HG03575 (cell line): ENCODE measurements at regions not wholly inside any gene's neighbourhood (a gene's known extent, or its start where the extent isn't known, plus 50 kb on each side); places are given as distances from the start of the nearest gene placed in this dataset.

Experiments used
- ATAC-seq: cut with Tn5 transposase; IDR thresholded peaks from one replicate; pipeline ENCODE4 v1.9.1; 2021; ENCODE audit not compliant: unreplicated experiment, insufficient number of reproducible peaks, low FRiP score; ENCODE audit errors: extremely low read depth

DNA sequence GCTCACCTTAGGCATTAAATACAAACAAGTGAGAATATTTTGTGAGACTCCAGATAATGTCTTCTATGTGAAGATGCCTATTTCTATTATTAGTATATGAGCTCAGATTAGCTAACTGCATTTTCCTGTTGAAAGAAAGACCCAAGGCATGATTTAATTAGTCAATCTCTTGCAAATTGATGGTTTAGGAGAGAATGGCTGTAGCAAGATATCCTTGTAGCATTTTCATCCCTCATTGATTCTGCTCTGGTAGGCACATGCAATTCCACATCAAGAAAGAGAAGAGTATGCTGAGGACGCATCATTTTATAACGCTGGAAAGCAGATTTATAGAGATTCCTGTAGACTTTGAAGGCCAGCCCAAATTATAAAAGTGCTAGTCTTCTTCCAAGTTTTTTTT lies 332.0 kb downstream of the SOX11 start:
- ATAC-seq: no peak

DNA sequence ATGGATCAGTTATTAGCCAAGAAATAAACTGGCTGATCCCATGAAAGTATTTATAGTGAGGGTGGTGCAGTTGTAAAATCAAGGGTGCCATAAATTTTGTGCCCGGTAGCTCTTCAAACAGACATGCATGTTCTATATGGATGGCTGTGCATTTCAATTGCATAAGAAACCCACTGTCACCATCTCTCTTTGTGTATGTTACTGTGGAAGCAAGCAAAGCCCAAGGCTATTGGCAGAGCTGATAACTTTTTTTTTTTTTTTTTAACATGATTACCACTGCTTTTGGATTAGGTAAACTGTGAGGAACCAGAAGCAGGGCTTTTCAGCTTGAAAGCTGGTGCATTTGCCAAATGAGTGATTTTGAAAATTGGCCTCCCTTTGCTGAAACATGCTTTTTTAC lies 332.6 kb downstream of the SOX11 start:
- ATAC-seq: no peak

DNA sequence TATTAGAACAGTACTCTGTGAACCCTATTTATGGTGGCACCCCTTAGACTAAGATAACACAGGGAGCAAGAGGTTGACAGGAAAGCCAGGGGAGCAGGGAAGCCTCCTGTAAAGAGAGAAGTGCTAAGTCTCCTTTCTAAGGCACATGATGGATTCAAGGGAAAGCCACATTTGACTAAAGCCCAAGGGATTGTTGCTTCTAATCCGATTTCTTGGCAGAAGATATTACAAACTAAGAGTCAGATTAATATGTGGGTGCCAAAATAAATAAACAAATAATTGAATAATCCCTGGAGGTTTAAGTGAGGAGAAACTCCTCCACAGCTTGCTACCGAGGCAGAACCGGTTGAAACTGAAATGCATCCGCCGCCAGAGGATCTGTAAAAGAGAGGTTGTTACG lies 333.2 kb downstream of the SOX11 start:
- ATAC-seq: no peak

DNA sequence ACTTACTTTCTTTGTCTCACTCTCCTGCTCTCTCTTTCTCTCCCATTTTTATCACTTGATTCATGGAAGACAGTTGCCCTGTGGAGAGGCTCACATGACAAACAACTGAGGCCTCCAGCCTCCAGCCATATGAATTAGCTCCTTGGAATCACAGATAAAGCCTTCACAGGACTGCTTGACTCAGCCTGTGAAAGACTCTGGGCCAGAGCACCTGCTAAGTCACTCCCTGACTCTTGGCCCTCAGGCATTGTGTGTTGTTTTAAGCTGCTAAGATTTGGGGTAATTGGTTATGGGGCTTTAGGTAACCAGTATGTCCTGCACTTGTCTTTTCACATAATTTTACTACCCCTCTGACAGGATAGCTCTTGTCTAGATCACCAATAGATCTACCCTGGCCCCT lies 334.9 kb downstream of the SOX11 start:
- no peak for ATAC-seq

DNA sequence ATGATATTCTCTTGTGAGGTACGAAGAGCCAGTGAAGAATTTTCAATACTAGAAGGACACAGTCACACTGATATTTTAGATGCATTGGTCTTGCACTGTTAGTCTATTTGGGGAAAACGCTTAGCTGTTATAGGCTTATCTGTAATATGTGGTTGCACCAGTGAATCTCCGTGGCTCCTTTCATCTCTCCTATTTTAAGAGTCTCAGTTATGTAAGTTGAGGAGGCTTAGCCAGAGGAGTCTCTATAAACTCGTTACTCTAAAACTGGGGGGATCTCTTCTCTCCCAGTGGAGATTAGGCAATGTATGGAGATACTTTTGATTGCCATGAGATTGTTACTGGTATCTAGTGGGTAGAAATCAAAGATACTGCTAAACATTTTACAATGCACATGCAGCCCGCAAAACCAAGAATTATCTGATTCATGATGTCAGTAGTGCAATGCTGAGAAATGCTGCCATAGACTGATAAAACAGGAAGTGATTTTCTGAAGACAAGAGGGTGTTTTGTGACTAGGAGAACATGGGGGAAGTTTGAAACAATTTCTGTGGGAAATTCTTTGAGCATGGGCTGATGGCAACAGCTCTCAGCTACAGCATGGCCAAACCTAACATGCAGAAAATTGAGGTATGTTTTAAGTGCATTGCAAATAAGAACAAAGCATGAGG lies 339.1 kb downstream of the SOX11 start:
- no peak for ATAC-seq

DNA sequence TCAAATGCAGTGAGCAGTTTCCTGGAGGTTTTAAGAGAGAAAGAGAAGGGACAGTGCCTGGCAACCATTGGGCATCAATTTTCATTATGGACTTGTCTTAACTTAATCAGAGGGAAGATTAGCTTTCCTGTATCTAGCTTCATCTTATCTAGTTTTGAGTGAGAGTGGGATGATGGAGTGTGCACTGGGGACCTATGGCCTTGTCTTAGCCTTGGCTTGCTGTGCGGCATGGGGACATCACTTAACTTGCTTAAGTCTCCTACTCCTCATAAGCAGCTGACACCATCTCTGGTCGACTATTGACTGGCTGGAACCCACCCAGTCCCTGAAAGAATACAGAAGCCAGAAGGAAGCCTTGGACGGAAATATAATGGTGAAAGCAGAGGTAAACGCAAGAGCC lies 344.0 kb downstream of the SOX11 start:
- no peak for ATAC-seq

DNA sequence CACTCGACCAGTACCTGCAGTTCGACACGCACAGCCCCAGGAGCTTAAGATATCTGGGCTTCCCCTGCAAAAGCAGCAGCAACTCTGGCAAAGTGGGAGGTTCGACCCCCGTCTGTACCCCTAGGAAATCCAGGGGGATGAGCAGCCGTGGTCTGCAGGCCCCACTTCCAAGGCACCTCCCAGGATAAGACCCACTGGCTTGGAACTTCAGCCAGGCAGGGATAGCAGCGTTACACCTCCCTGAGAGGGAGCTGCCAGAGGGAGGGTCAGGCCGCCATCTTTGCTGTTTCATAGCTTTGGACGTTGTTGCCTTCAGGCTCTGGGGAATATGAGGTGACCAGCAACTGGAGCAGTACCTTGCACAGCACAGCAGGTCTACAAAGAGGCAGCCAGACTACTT lies 351.1 kb downstream of the SOX11 start:
- ATAC-seq: no peak

DNA sequence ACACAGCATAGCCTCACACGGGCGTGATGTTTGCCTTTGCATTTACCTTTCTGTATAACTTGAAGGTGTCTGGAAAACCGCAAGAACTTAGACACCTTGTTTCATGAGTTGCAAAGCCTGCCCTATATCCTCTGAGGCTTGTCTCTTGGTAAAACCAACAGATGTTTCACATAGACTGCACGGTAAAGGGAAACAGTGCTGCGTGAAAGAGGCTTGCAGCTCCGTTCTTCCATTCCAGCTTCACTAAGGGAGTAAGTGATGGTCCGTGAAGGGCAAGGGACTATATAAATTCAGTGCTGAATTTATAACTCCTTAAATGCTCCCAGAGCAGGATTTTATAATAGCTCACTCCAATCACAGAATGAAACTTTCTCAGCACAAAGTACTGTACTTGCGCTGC lies 360.5 kb downstream of the SOX11 start:
- no peak for ATAC-seq

DNA sequence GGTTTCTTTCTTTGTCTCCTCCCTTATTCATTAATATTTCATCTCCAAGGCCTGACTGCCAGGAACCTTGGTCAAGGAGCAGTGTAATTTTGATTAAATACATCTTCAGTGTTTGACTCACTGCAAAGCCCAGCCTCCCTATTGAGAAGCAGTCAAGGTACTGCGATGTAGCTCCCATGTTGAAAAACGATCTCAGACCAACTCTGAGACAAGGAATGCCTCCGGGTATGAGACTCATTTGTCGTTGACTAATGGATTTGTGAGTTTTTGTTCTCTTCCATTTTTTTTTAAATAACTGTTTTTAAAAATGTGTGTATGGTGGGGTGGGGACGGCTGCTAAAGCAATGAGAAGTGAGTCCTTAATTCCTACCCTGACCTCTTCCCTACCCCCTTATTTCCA lies 361.6 kb downstream of the SOX11 start:
- ATAC-seq: no peak

DNA sequence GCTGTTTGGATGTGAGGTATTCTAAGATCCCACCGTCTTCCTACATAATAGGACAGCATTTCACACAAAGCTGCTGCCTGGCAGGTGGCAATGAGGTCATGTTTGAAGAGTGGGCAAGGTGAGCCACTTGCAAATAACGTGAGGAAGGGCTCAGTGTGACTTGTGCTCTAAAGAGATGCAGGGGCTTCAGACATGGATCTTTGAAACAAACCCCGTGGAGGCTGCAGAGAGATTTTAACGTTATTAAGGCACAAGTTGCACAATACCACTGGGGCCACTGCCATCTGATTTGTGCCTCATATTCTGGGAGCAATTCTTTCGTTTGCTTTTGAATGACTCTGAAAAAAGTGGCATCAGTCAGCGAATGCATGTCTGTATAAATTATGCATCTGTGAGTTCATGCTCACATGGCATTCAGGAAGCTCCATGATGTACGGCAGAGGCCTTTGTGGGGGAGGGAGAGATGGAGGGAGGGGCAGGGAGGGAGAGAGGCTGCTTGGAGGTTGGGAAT lies 362.0 kb downstream of the SOX11 start:
- no peak for ATAC-seq

DNA sequence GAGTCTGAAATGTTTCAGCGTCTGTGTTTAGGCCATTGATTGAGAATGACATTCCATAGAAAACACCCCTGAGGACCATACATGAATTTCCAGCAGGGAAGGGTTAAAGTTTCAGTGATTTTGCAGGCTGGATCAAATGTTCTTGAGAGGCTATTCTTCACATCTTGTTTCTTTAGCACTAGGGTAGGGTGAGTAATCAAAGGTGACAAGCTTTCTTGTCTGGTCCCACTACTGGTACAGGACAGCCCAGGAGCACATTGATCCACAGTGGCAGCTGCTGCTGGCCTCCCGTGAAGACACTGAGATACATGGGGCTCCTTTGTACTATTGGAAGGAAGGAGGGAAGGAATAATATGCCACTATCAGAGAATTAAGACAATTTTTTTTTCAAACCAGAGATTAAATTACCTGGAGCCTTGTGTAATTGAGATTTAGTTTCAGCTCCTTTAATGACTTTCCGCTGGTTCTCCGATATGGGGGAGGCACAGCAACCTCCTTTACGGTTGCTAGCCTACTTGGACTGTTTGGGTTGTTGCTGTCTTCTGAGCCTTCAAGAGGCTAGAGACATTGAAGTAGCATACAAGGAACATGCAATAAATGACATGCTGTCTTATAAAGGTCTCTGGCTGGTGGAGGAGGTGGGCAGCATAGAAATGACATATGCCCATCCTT lies 368.9 kb downstream of the SOX11 start:
- ATAC-seq: no peak

DNA sequence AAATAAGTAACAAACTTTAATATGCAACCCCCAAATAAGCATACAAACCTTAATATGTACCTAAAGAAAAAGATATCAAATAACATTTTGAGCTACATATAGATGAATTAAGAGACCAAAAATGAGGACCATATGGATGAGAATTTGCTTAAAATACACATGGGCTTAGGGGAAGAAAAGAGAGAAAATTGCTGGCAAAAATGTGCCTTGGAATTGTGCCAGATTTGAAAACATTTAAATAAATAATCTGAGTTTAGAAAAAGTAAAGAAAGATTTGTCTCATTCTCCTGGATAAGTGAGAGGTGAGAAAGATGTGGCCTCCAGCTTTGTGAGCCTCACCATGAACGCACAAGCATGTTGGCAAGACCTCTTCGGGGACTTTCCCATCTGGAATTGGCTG lies 372.6 kb downstream of the SOX11 start:
- no peak for ATAC-seq

DNA sequence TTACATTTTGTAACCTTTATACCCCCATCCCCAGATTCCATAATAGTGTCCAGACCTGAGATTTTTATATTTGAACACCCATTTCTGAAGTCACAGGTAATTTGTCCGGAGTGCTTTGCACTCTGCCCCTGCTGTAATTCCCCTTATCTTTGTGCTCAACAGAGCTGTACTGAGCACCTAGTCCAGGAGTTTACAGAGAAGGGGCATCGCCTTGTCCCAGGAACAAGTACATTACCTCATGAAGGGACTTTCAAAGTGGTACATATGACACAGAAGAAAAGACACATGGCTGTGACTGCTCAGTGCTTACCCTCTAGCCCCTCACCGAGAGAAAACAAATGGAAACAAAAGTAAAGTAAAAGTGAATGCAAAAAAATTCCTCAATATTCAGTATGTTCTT lies 373.5 kb downstream of the SOX11 start:
- ATAC-seq: no peak

DNA sequence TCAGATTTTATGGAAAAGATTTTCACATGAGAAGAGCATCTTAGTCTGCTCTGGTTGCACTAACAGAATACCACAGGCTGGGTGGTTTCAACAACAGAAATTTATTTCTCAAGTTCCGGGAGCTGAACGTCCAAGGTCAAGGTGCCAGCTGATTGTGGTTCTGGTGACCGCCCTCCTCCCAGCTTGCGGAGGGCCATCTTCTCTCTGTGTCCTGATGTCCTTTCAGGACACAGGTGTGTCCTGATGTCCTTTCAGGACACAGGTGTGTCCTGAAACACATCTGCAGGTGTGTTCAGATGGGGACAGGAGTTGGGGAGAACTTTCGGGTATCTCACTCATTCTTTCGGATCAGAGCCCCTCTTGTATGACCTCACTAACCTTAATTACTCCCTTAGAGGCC lies 374.9 kb downstream of the SOX11 start:
- no peak for ATAC-seq

DNA sequence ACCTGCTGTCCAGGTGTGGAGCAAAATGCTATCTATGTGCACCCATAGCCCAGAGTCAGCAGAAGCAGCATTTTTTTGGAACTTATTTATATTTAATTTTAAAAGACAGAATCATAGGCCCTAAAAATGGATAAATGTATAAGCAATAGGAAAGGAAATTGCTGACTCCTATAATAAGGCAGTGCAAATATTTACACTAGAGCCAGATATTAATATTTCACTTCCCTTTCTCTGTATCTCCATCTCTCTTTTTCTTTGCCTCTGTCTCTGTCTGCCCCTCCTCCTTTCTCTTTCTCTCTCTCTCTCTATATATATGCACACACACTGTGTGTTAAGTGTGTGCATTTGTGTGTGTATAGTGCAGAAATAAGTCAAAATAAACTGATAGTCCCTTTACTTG lies 375.6 kb downstream of the SOX11 start:
- no peak for ATAC-seq

DNA sequence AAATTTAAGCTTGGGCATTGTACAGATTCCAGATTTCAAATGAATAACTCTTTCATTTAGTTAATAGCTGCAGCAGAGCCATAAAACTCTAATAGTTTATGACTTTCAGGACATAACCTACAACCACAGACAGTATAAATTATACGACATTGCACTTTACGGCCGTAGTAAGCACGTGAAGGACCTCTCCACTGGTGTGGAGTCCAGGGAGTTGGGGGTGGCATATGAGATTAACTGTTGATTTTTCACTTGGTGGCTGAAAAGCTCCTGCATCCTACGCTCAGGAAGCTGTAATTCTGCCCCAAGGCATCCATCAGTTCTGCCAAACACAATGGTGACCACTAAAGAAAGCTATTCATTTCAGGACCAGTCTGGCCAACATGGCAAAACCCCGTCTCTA lies 376.2 kb downstream of the SOX11 start:
- ATAC-seq: no peak

DNA sequence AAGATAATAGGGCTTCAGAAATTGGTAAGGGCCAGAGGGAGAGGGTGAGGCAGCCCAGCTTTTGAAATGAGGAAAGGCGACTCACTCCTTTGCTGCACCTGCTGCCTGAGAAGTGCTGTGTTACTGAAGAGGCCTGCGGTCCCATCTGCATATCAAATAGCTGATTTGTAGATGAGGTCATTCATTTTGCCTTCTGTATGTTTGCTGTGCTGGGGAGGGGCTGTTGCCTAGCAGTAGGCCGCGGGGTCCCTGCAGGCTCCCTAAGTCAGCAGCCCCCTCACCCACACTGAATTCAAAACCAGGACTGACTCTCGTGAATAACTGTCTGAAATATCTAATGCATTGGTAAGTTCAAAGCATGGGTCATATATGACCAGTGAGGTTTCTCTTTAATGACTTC lies 377.2 kb downstream of the SOX11 start:
- ATAC-seq: no peak

DNA sequence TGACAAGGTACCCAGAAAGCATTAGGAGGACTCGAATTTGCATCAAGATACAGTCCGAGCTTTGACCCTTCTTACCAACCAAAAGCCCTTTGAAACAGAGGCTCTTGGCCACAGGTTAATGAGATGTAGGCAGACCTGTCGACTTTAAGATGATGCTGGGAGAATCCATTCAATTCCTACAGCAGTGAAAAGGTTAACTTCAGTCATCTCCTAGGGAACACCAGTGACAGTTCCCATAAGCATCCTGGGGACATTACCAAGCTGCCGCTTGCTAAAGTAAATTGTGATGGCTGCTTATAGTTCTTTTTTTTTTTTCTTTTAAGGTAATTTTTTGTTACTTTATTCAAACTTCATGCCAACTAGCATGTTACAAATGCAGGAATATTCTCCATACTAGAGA lies 379.3 kb downstream of the SOX11 start:
- ATAC-seq: no peak

DNA sequence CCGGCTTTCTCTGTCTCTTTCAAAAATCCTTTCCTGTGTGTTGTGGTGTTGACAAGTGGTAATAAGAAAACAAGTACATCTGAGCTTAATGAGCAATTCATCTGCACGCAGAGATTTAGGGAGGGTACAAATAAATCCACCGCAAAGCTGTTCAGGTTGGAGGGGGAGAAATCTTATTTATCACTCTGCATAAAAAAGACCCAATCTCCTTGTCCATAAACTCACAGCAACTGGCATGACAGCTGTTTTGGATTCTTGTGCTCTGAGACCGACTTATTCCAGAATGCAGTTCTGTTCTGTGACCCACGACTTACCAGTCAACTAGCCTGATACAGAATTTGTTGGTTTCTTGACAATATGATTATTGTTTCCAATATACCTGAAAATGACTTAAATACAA lies 380.1 kb downstream of the SOX11 start:
- ATAC-seq: no peak

DNA sequence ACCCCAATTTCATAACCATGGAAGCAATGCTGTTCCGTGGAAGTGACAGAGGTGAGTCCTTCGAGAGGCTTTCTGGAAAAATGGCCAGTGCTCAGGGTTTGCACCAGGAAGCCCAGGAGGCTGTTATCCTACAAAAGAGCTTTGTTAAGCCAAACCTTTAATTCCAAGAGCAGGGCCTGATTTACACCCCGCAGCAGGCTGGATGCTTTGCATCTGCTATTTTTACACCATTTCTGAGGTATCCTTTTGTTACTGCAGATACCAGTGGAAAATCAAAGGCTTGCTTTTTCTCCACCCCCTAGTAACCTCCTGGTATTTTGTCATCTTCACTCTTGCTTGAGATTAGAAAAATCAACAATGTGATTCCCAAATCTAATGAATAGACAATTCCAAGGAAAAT lies 380.6 kb downstream of the SOX11 start:
- no peak for ATAC-seq
